ENCODE measurements at regions not wholly inside any gene's neighbourhood (a gene's known extent, or its start where the extent isn't known, plus 50 kb on each side); places are given as distances from the start of the nearest gene placed in this dataset.

- CTCF ChIA-PET: interaction anchor here (0.6 to 2.6 kb wide), 5 partner anchors 13 to 263 kb away, joined by 3 to 5 read pairs (median 3); partner anchors contain the start of gene PTPRM
- no peaks in the 10 kb centered on the region for H3K79me2 ChIP-seq (ENCODE audit: control insufficient read depth, insufficient read depth, low read length)
- BruUV-seq (replicated peaks): no TSS peak
- TF ChIP-seq GATA2 (IDR thresholded peaks at IDR 0.05; ENCODE audit: insufficient read depth, insufficient read length, low read depth, low read length) (no peak), FOS (IDR thresholded peaks at IDR 0.05; ENCODE audit: borderline replicate concordance, insufficient read depth, low read length) (no peak), MYC (IDR thresholded peaks at IDR 0.05; ENCODE audit: low read depth, low read length) (no peak), POLR2A (IDR thresholded peaks at IDR 0.05; ENCODE audit: low read depth, low read length) (no peak), JUN (IDR thresholded peaks at IDR 0.05; ENCODE audit: borderline replicate concordance, insufficient read depth, insufficient read length, low read depth) (no peak), EZH2 (IDR thresholded peaks at IDR 0.05; ENCODE audit: borderline replicate concordance, low read depth, low read length, severe bottlenecking) (no peak), POLR2AphosphoS5 (IDR thresholded peaks at IDR 0.05; ENCODE audit: insufficient read depth, low read depth, low read length) (no peak), MAX (IDR thresholded peaks at IDR 0.05; ENCODE audit: insufficient read depth, insufficient read length) (no peak), CTCF (IDR thresholded peaks at IDR 0.05; ENCODE audit: extremely low read depth in 1 of 2, insufficient read depth in 1 of 2, low read depth in 1 of 2, low read length in 2 of 2) (no peak)
- H3K9me3 ChIP-seq (replicated peaks; ENCODE audit: control insufficient read depth, insufficient read depth, low read length): no peaks in the 10 kb centered on the region
- POLR2A ChIA-PET: no interaction called here
- H3K9me1 ChIP-seq (replicated peaks; ENCODE audit: control insufficient read depth, extremely low read depth, insufficient read depth, low read length): no peaks in the 10 kb centered on the region
- DNase-seq (ENCODE audit: low read depth, low spot score): no peak
- FAIRE-seq: no peak
- H3K27ac ChIP-seq (ENCODE audit: insufficient read depth, low read depth, low read length): no peak overlapping the region
- H2AFZ ChIP-seq (ENCODE audit: low read depth, low read length): no peak overlapping the region
- no peak overlapping the region for H3K4me3 ChIP-seq (replicated peaks in 1 of 3; ENCODE audit: insufficient read depth in 1 of 3, low read depth in 1 of 3, low read length in 3 of 3)
- dilution Hi-C loops (cut with MboI; ENCODE audit: extremely low pct_ligation_motif_present, low sequenced_read_pairs) (no loop called here), intact Hi-C loops (cut with micrococcal nuclease) (no loop called here)
- H4K20me1 ChIP-seq (replicated peaks; ENCODE audit: control insufficient read depth, extremely low read depth, insufficient read depth, low read length): no peaks in the 10 kb centered on the region
- no peak overlapping the region for H3K9ac ChIP-seq (replicated peaks; ENCODE audit: extremely low read depth, insufficient read depth, low read length)
- no peaks in the 10 kb centered on the region for H3K36me3 ChIP-seq (ENCODE audit: control insufficient read depth in 2 of 2, extremely low read depth in 1 of 2, insufficient read depth in 2 of 2, low read length in 2 of 2)
- no peaks in the 10 kb centered on the region for H3K4me1 ChIP-seq (ENCODE audit: control insufficient read depth, extremely low read depth, insufficient read depth, low read length)
- H3K4me2 ChIP-seq (ENCODE audit: insufficient read depth, low read length): no peak overlapping the region
- peaks cover 2 to 6% of the 10 kb centered on the region in 2 experiments for H3K27me3 ChIP-seq (ENCODE audit: control insufficient read depth in 2 of 2, insufficient read depth in 2 of 2, low read length in 2 of 2)
Measured at GRCh38 chr18:7304061-7304370, 73.1 kb downstream of the LRRC30 start.

Measured in endothelial cell of umbilical vein (primary cell).